Lower leg skin (tissue), 3 donors: ENCODE measurements at regions not wholly inside any gene's neighbourhood (a gene's known extent, or its start where the extent isn't known, plus 50 kb on each side); places are given as distances from the start of the nearest gene placed in this dataset.

Experiments
- CTCF ChIP-seq, 3 donors: fragments of 450-650 bp; IDR thresholded peaks; one replicate each; pipeline ENCODE4 v1.5.1; 2016; ENCODE audit warnings: antibody characterized with exemption in 3 of 3, mild to moderate bottlenecking in 3 of 3, moderate library complexity in 2 of 3
- POLR2A ChIP-seq, 2 donors: fragments of 450-650 bp; IDR thresholded peaks; one replicate each; pipeline ENCODE4 v1.6.1; 2016 to 2017; ENCODE audit warnings: antibody characterized with exemption in 2 of 2, mild to moderate bottlenecking in 1 of 2, moderate library complexity in 1 of 2

DNA sequence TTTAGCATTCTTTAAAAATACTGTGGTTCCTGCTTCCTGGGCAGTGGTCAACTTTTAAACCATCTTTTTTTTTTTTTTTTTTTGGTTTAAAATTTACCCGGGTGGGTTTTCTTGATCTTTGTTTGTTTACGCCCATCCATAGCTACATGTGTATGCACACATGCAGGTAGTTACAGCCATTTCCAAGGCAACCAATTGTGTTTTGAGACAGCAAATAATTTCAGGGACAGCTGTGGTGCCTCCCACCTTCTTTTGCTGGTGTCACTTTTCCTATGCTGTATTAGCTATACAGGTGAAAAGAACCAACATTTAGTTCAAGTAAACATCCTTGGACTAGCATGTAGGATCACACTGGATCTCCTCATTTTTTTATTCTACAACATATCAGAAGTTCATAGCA lies 52.0 kb upstream of the PSMA6 start:
- TF ChIP-seq POLR2A (IDR thresholded peaks at IDR 0.05) (no peak), CTCF (IDR thresholded peaks at IDR 0.05) (no peak)
